ENCODE measurements at regions not wholly inside any gene's neighbourhood (a gene's known extent, or its start where the extent isn't known, plus 50 kb on each side); places are given as distances from the start of the nearest gene placed in this dataset.

DNA sequence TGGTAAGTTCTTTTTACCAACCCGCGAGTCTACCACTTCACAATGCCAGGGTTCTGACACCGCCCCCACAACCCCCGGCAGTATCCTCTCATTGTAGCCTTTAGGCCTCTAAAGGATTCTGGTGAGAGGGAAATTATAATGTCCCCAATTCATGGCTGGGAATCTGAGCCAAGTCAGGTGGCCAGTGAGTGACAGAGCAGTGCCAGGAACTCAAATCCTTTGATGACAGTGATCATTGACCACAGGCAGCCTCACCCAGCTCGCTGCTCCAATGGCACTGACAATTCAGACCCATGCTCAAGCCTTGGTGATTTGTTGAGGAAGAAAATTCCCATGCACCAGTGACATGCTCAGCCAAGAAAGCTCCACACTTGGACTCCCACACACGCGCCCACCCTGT is 63.4 kb upstream of the CSF1 start:
- no peak overlapping the region for H3K4me3 ChIP-seq (ENCODE audit: low read depth in 1 of 2, low read length in 1 of 2)
- TF ChIP-seq, protein P1, sequence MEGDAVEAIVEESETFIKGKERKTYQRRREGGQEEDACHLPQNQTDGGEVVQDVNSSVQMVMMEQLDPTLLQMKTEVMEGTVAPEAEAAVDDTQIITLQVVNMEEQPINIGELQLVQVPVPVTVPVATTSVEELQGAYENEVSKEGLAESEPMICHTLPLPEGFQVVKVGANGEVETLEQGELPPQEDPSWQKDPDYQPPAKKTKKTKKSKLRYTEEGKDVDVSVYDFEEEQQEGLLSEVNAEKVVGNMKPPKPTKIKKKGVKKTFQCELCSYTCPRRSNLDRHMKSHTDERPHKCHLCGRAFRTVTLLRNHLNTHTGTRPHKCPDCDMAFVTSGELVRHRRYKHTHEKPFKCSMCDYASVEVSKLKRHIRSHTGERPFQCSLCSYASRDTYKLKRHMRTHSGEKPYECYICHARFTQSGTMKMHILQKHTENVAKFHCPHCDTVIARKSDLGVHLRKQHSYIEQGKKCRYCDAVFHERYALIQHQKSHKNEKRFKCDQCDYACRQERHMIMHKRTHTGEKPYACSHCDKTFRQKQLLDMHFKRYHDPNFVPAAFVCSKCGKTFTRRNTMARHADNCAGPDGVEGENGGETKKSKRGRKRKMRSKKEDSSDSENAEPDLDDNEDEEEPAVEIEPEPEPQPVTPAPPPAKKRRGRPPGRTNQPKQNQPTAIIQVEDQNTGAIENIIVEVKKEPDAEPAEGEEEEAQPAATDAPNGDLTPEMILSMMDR (IDR thresholded peaks at IDR 0.05), result no peak

DNA sequence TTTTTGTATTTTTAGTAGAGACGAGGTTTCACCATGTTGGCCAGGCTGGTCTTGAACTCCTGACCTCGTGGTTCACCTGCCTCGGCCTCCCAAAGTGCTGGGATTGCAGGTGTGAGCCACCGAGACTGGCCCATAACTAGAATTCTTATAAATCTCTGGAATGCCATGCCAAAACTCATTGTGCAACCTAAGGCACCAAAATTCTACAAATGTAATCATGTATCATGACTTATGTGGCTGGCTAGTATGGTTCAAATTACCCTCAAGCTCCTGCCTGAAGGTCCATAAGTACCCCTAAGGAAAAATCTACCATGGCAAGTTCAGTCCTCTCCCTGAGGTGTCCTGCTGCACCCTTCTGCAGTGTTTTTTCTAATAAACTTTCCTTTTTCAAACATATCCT is 63.8 kb upstream of the CSF1 start:
- Histone ChIP-seq H3K9me3 (no peaks in the 10 kb centered on the region), H3K27ac (no peak overlapping the region), H3K36me3 (no peaks in the 10 kb centered on the region), H3K27me3 (no peaks in the 10 kb centered on the region), H3K4me1 (ENCODE audit: control insufficient read depth in 1 of 2, insufficient read depth in 1 of 2, low read depth in 1 of 2, low read length in 1 of 2) (peaks cover 0 to 2% of the 10 kb centered on the region in 2 experiments), H3K4me3 (ENCODE audit: low read depth in 1 of 2, low read length in 1 of 2) (no peak overlapping the region)
- TF ChIP-seq, protein P1 (IDR thresholded peaks at IDR 0.05), result no peak

More for the DNA sequence above, 63.4 kb upstream of the CSF1 start:
- H3K27me3 ChIP-seq, result no peaks in the 10 kb centered on the region
- H3K4me1 ChIP-seq (ENCODE audit: control insufficient read depth in 1 of 2, insufficient read depth in 1 of 2, low read depth in 1 of 2, low read length in 1 of 2), result peaks cover 0 to 2% of the 10 kb centered on the region in 2 experiments
- no peaks in the 10 kb centered on the region for H3K9me3 ChIP-seq
- H3K27ac ChIP-seq, result no peak overlapping the region
- H3K36me3 ChIP-seq, result no peaks in the 10 kb centered on the region

DNA sequence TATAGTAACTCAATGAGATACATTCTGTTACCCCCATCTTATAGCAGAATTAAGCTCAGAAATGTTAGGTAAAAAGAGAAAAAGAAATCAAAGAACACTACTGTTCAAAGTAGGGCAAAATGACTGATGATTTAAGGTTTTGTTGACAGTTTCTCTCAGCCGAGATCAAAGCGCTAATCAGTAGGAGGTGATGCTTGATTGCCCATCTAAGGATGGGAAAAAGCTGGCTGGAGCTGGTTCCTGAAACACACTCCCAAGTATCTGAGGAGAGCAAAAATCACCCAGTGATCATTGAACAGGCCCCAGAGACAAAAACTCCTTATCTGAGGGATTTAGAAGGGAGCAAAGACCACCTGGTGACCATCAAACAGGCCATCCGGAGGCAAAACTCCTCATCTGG is 64.5 kb upstream of the CSF1 start:
- Histone ChIP-seq H3K36me3 (no peaks in the 10 kb centered on the region), H3K4me3 (ENCODE audit: low read depth in 1 of 2, low read length in 1 of 2) (no peak overlapping the region), H3K27ac (no peak overlapping the region), H3K27me3 (no peaks in the 10 kb centered on the region), H3K9me3 (no peaks in the 10 kb centered on the region), H3K4me1 (ENCODE audit: control insufficient read depth in 1 of 2, insufficient read depth in 1 of 2, low read depth in 1 of 2, low read length in 1 of 2) (peaks cover 0 to 2% of the 10 kb centered on the region in 2 experiments)
- TF ChIP-seq, protein P1 (IDR thresholded peaks at IDR 0.05), result no peak

DNA sequence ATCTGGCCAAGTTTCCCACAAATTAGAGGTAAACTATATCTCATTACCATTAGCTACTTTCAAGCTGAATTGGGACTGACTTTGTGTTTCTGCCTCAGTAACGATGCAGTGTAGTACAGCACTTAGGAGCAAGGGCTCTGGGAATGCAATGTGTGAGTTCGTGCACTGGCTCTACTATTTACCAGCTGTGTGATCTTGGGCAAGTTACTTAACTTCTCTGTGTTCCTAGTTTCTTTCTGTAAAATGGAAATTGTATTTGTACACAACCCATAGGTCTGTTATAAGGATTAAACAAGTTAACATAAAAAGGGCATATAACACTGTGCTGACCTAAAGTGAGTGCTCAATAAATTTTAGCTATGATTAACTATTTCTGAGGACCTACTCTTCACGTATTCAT is 65.0 kb upstream of the CSF1 start:
- H3K27me3 ChIP-seq, result no peaks in the 10 kb centered on the region
- peaks cover 0 to 2% of the 10 kb centered on the region in 2 experiments for H3K4me1 ChIP-seq (ENCODE audit: control insufficient read depth in 1 of 2, insufficient read depth in 1 of 2, low read depth in 1 of 2, low read length in 1 of 2)
- no peaks in the 10 kb centered on the region for H3K36me3 ChIP-seq
- H3K9me3 ChIP-seq, result no peaks in the 10 kb centered on the region
- TF ChIP-seq, protein P1 (IDR thresholded peaks at IDR 0.05), result no peak
- H3K27ac ChIP-seq, result no peak overlapping the region
- no peak overlapping the region for H3K4me3 ChIP-seq (ENCODE audit: low read depth in 1 of 2, low read length in 1 of 2)

DNA sequence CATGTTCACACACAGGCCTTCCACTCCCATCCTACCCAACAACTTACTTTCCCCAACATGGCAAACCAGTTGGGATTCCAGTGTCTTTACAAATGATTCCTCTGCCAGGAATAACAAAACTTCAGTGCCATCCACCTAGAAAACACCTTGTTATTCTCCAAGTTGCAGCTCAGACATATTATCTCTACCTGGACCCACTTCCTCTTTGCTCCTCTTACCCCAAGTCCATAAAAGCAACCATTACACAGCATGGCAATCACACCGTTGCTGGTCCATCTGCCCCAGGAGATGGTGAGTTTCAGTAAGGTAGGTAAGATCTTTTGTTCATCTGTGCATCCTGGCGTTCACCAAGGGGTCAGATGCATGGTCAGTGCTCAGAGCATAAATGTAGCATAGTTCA is 66.0 kb upstream of the CSF1 start:
- no peaks in the 10 kb centered on the region for H3K4me1 ChIP-seq (ENCODE audit: control insufficient read depth in 1 of 2, insufficient read depth in 1 of 2, low read depth in 1 of 2, low read length in 1 of 2)
- TF ChIP-seq, protein P1 (IDR thresholded peaks at IDR 0.05), result no peak
- no peaks in the 10 kb centered on the region for H3K27me3 ChIP-seq
- no peak overlapping the region for H3K27ac ChIP-seq
- H3K9me3 ChIP-seq, result no peaks in the 10 kb centered on the region
- H3K4me3 ChIP-seq (ENCODE audit: low read depth in 1 of 2, low read length in 1 of 2), result no peak overlapping the region
- H3K36me3 ChIP-seq, result no peaks in the 10 kb centered on the region

Measured in neutrophil (primary cell).